HG03103 (cell line): ENCODE measurements at regions not wholly inside any gene's neighbourhood (a gene's known extent, or its start where the extent isn't known, plus 50 kb on each side); places are given as distances from the start of the nearest gene placed in this dataset.

Experiments
- ATAC-seq: cut with Tn5 transposase; IDR thresholded peaks from one replicate; pipeline ENCODE4 v1.9.1; 2021; ENCODE audit warnings: low read depth; ENCODE audit not compliant: unreplicated experiment

DNA sequence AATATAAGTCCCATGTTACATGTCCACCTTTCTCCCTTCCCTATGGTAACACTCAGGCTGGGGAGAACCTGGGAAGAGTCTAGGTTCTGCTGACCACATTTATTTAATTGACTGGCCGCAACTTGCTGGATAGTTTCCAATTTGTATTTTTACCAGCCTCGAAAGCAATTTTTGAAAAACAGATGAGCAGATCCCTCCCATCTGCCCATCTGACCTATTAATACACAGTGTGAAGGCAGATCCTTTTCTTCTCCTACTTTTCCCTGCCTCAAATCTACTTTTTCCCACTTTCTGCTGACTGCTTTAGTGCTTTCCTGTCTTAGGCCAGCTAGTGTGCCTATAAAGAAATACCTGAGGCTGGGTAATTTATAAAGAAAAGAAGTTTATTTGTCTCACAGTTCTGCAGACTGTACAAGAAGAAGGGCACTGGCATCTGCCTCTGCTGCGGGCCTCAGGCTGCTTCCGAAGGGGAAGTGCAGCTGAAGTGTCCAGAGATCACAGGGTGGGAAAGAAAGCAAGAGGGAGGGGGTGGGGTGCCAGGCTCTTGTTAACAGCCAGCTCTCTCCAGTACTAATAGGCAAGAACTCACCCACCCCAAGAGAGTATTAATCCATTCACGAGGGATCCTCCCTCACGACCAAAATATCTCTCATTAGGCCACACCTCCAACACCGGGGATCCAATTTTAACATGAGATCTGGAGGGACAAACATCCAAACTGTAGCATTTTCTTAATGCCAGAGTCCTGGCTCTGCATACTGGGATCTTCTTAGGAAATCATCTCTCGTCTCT lies 336.0 kb upstream of the IGFBP3 start:
- ATAC-seq = no peak

- ATAC-seq = no peak
Measured at GRCh38 chr7:46253520-46253919, 332.4 kb upstream of the IGFBP3 start.

- ATAC-seq = no peak
Measured at GRCh38 chr7:46247664-46248063, 326.6 kb upstream of the IGFBP3 start.

DNA sequence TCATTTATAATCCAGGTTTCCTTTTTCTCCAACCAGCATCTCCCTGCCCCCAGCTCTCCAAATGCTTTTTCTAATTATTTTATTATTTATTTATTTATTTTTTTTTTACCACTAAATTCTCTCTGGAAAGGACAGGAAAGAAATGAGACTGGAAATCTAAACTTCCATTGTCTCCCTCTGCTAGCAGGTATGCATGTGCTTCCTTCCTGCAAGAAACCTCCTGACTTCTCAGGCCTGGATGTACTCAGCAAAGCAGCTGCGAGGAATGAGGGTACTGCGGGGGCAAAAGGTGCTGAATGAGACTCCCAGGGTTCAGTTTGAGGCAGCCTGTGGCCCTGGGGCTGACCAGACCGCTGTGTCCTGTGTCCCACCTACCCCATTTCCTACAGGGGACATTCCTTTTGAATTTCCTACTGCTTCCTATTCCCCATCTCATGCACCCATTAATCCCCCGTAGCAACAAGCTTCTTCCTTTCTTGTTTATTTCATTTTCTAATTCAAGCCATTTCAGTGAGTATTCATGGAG lies 324.6 kb upstream of the IGFBP3 start:
- ATAC-seq = no peak

- no peak for ATAC-seq
Measured at GRCh38 chr7:46244757-46245156, 323.7 kb upstream of the IGFBP3 start.

GRCh38 chr7:46243406-46243805 lies 322.3 kb upstream of the IGFBP3 start:
- no peak for ATAC-seq

- no peak for ATAC-seq
Measured at GRCh38 chr7:46239846-46240245, 318.8 kb upstream of the IGFBP3 start.

DNA sequence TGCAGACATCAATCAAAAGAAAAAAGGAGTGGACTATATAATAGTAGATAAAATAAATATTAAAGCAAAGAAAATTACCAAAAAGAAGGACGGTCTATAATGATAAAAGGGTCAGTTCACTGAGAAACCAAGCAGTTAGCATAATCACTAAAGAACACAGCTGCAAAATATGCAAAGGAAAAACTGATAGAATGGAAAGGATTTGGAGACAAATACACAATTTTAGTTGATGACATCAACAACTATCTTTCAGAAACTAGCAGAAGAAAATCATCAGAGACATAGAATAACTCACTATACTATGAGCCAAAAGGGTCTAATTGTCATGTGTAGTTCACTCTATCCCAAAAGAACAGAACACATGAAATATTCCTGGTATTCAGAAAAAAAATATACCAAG lies 316.4 kb upstream of the IGFBP3 start:
- ATAC-seq = no peak

DNA sequence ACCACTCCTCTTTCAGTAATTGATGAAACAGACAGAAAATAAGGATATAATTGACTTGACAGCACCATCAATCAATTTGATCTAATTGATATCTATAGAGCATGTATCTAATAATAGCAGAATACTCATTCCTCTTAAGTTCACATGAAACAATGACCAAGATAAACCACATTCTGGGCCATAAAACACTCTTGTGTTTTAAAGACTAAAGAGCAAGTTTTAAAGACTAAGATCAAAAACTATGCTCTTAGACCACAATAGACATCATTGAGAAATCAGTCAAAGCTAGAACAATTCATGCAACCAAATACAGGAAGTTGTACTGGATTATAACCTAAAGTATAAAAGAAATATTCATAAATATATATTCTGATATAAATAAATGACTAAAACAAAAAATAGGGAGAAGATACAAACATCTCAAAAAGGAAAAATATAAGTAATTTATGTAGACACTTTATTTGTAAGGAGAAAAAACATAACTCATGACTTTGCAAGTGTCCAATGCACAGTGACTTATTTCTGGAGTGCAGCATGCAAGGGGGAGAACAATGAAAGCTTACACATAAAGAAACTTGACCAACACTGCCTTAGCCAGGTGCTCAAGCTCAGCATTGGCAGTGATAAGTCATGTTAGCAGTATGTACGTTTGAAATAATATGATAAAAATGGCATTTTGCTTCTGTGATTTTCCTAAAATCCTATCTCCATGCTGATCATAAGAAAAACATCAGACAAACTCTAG lies 312.7 kb upstream of the IGFBP3 start:
- ATAC-seq = no peak

GRCh38 chr7:46230990-46231305 lies 309.9 kb upstream of the IGFBP3 start:
- ATAC-seq = no peak

GRCh38 chr7:46230298-46230989 lies 309.4 kb upstream of the IGFBP3 start:
- ATAC-seq = no peak

DNA sequence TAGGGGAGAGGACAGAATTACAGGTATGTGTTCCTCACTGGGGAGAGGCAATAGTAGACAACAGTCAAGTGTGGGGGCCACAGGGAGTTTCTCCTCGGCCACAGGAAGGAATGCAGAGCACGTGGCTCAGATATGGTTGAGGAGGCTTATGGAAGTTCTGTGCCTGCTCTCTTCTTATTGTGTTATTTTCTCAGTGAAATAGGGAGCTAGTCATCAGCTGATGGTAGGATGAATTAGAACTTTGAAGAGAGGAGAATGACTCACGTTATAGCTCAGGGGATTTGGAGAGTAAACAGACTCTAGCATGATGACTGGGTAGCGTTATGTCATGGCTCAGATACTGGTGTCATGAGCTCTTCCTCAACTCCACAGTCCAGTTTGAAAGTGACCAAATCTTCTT lies 308.3 kb upstream of the IGFBP3 start:
- ATAC-seq = no peak

- ATAC-seq = no peak
Measured at GRCh38 chr7:46226860-46227259, 305.8 kb upstream of the IGFBP3 start.

DNA sequence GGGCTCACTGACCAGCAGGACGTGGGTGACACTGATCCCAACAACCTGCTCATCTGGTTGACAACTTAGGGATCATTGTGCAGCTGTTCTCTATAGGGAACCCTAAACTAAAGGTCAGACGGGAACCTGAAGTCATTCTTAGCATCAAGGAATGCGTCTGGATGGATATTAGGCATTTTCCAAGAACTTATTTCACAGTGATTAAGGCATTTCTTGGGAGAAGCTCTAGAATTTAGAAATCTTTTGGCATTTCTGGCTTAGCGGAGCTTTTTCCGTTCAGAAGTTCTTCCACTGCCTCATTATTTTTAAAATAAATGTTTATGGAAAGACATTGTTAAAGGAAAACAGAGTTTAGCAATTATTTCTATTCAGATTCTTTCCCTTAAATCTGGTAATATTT lies 303.3 kb upstream of the IGFBP3 start:
- no peak for ATAC-seq

- ATAC-seq = no peak
Measured at GRCh38 chr7:46220066-46220630, 299.1 kb upstream of the IGFBP3 start.

GRCh38 chr7:46218461-46219200 lies 297.6 kb upstream of the IGFBP3 start:
- ATAC-seq = no peak

GRCh38 chr7:46215987-46216567 lies 295.0 kb upstream of the IGFBP3 start:
- no peak for ATAC-seq

GRCh38 chr7:46214526-46214925 lies 293.5 kb upstream of the IGFBP3 start:
- no peak for ATAC-seq

- ATAC-seq = no peak
Measured at GRCh38 chr7:46213154-46213537, 292.1 kb upstream of the IGFBP3 start.
